GM19455 (cell line): ENCODE measurements at regions not wholly inside any gene's neighbourhood (a gene's known extent, or its start where the extent isn't known, plus 50 kb on each side); places are given as distances from the start of the nearest gene placed in this dataset.
"Not testable (repeated sequence)": the region's sequence is repeated elsewhere in the genome, so short reads cannot be mapped to it uniquely, and the experiment has no call there.

Experiments used
- ATAC-seq: cut with Tn5 transposase; IDR thresholded peaks from one replicate; pipeline ENCODE4 v1.9.1; 2021; ENCODE audit not compliant: unreplicated experiment

DNA sequence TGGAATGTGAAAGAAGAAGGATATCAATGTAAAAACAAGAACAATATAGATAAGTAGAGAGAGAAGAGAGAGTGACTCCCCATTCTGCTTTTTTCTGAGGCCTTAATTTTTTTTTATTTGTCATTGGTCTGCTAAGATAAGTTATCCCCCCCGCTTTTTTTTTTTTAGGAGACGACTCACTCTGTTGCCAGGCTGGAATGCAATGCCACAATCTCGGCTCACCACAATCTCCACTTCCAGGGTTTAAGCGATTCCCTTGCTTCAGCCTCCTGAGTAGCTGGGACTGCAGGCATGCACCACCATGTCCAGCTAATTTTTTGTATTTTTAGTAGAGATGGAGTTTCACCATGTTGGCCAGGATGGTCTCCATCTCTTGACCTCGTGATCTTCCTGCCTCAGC, 677.0 kb downstream of the MAFB start:
- ATAC-seq, result not testable (repeated sequence)

DNA sequence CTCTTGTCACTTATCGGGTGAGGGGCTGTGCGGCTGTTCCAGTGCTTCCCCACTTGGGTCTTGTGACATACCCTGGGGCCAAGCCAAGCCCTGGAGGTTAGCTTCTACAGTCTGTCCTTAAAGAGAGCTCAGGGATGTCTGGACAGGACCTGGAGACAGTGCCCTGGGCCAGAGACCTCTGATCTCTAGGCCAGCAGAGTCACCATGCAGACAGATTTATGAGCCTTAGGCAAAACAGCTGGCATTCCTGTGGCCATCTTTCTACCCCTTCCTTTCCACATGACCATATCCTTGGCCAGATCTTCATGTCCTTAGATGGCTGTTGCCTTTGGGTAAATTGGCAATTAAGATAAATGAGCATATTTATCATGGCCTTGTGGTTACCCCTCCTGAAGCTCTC, 678.6 kb downstream of the MAFB start:
- ATAC-seq, result no peak

DNA sequence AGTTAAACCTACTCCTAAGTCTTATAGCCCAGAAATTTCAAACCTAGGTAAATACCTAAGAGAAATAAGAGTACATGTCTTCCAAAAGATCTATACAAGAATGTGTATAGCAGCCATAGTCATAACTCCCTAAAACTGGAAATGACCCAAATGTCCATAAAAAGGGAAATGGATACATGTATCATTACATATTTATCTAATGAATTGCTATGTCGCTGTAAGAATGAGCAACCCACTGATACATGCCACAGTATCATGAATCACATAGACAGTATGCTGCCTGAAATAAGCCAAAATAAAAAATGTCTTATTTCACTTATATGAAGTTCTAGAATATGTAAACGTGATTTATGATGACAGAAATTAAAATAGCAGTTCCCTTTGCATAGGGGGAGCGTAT, 679.5 kb downstream of the MAFB start:
- no peak for ATAC-seq

GRCh38 chr20:40008177-40008576, 680.9 kb downstream of the MAFB start:
- no peak for ATAC-seq

- no peak for ATAC-seq
Observed at GRCh38 chr20:40006168-40006860, 682.7 kb downstream of the MAFB start.

DNA sequence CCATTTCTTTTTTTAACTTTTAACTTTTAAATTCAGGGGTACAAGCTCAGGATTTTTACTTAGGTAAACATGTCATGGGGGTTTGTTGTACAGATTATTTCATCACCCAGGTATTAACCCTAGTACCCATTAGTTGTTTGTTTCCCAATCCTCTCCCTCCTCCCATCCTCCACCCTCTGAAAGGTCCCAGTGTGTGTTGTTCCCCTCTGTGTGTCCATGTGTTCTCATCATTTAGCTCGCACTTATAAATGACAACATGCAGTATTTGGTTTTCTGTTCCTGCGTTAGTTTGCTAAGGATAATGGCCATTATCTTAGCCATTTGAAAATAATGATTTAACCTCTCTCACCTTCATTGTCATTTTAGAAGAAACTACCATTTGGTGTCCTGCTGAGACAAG, 684.9 kb downstream of the MAFB start:
- ATAC-seq, result not testable (repeated sequence)

DNA sequence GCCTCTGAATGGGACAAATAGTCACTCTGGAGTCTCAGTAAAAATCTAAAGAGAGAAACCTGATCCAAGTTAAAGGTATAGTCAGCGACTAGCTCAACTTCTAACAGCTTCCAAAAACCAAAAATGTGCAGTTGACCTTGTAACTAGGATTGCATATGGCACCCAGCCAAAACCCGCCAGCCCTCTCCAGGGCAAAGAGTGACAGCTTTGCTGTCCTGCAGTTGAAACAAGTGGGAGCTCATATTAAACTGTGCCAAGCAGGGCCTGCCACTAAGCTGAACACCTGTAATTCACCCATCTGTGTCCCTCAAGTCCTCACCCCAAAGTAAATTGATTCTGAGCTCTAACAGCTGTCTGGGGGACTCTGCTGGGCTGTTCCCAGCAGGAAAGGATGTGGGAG, 695.3 kb downstream of the MAFB start:
- ATAC-seq, result no peak

- no peak for ATAC-seq
Observed at GRCh38 chr20:39990692-39991091, 698.3 kb downstream of the MAFB start.

DNA sequence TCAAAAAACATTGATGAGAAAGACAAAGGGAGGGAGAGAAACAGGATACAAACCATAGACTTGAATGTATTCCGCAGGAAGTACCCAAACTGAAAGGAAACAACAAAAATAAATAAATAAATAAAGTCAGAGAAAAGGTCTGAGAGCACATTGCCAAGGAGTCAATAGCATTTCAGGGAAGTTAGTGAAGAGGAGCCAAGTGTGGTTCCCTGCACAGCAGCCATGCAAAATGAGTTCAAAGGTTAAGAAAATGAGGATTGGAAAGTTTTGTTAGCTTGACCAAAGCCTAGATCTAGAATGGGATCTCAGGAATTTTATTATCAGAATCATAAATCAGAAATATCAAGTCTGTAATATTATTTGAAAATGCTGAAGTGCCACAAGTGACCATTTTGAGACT, 700.0 kb downstream of the MAFB start:
- no peak for ATAC-seq

GRCh38 chr20:39986173-39986904, 702.7 kb downstream of the MAFB start:
- no peak for ATAC-seq

- no peak for ATAC-seq
Observed at GRCh38 chr20:39985271-39985827, 703.7 kb downstream of the MAFB start.

DNA sequence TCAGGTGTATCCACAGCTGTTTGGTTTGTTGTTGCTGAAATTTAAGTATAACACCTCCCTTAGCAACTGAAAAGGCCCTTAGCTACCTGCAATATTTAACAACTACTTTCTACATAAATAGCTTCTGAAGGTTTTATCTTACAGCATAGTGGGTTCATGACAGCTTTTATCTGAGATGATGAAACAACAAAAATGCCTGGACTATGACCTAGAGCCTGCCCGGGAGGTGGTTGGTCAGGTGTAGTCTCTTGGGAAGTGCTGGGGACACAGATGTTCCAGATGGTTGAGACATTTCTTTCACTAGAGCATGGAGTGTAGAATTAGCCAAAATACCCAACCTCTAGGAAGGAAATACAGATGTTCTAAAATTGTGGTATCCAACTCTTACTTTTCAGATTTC, 705.4 kb downstream of the MAFB start:
- ATAC-seq, result no peak

GRCh38 chr20:39983183-39983582, 705.9 kb downstream of the MAFB start:
- ATAC-seq, result no peak

- no peak for ATAC-seq
Observed at GRCh38 chr20:39974966-39975501, 714.0 kb downstream of the MAFB start.

- ATAC-seq, result no peak
Observed at GRCh38 chr20:39968495-39968894, 720.5 kb downstream of the MAFB start.

DNA sequence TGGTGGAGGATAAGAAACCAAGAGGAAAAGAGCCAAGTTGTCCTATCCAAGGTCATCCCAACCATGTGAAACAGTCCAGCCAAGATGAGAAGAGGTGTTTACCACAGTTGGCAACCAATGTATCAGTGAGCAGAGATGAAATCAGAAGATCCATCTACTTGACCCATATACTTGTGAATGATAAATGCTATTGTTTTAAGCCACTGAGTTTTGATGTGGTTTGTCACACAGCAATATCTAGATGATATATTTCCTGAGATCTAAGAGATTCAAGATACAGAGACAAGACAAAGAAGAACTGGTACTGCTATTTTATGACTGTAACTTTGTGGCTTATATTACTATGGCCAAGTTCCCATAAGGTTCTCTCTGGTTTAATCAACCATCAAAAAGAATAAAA, 721.2 kb downstream of the MAFB start:
- no peak for ATAC-seq

DNA sequence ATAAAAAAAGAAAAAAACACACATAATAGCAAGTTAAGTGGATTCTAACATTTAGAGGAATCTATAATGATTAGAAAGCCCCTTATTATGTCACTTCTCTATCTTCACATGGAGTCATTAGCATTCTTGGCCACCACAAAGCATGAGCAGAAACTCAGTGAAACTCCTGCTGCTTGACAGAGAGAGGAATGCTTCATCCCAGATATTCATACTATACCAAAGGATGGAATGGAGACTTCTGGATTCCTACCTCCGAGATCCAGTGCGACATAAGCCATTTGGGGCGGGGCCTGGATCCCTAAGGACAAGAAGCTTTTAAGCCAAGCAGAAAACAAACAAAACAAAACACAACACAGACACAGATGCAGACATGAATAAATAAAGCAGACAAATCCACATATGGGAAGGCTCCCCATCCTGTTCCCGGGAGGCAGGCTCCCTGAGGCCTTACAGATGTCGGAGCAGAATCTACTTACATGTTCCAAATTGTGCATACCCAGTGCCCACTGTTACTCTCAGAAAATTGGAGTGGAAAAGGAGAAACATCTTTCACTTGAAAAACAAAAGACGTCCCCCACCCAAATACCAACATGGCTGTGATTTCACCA, 727.3 kb downstream of the MAFB start:
- no peak for ATAC-seq

GRCh38 chr20:39960522-39961428, 728.3 kb downstream of the MAFB start:
- no peak for ATAC-seq

DNA sequence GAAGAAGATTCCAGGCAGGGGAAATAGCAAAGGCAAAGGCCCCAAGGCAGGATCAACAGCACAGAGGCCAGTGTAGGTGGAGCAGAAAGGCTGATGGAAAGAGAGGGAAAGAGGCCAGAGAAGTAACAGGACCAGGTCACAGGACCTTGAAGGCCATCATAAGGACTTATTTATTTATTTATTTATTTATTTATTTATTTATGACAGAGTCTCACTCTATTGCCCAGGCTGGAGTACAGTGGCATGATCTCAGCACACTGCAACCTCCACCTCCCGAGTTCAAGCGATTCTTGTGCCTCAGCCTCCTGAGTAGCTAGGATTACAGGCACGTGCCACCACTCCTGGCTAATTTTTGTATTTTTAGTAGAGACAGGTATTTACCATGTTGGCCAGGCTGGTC, 731.1 kb downstream of the MAFB start:
- ATAC-seq, result not testable (repeated sequence)

- no peak for ATAC-seq
Observed at GRCh38 chr20:39954621-39955020, 734.4 kb downstream of the MAFB start.

GRCh38 chr20:39946931-39947330, 742.1 kb downstream of the MAFB start:
- ATAC-seq, result no peak
